ENCODE measurements at regions not wholly inside any gene's neighbourhood (a gene's known extent, or its start where the extent isn't known, plus 50 kb on each side); places are given as distances from the start of the nearest gene placed in this dataset.

DNA sequence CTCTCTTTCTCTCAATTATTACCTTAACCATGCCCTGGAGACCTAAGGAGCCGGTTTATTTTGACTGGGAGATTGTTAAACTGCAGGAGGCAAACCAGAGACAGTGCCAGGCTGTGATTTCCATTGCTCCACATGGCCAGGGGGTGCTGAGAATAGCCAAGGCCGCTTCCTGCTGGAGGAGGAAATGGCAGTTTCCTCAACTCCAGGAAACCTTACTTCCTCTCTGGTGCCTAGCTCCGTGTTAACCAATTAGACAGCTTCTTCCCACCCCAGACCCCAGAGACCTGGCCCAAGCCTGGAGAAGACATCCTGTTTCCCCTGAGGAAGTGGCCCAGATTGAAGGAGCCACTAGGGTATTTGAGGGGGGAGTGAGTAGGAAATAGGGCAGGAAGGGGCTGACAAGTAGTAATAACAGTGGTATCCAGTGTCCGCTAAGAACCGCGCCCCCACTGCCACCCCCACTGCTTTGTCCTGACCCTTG, 161.2 kb downstream of the PLPP3 start:
- Histone ChIP-seq H3K27ac (no peak overlapping the region), H3K36me3 (no peaks in the 10 kb centered on the region), H3K27me3 (replicated peaks; ENCODE audit: insufficient read depth) (no peaks in the 10 kb centered on the region), H3K4me1 (replicated peaks) (peaks cover 2% of the 10 kb centered on the region), H3K4me3 (no peak overlapping the region), H3K9me3 (no peaks in the 10 kb centered on the region)
- TF ChIP-seq, protein P1, sequence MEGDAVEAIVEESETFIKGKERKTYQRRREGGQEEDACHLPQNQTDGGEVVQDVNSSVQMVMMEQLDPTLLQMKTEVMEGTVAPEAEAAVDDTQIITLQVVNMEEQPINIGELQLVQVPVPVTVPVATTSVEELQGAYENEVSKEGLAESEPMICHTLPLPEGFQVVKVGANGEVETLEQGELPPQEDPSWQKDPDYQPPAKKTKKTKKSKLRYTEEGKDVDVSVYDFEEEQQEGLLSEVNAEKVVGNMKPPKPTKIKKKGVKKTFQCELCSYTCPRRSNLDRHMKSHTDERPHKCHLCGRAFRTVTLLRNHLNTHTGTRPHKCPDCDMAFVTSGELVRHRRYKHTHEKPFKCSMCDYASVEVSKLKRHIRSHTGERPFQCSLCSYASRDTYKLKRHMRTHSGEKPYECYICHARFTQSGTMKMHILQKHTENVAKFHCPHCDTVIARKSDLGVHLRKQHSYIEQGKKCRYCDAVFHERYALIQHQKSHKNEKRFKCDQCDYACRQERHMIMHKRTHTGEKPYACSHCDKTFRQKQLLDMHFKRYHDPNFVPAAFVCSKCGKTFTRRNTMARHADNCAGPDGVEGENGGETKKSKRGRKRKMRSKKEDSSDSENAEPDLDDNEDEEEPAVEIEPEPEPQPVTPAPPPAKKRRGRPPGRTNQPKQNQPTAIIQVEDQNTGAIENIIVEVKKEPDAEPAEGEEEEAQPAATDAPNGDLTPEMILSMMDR (IDR thresholded peaks at IDR 0.05) = no peak
- no peak for TF ChIP-seq POLR2AphosphoS5 (IDR thresholded peaks at IDR 0.05)
- TF ChIP-seq POLR2A (IDR thresholded peaks at IDR 0.05) = no peak
- WGBS = 85% methylated on average over 6 of the region's 6 CpGs
- DNase-seq (ENCODE audit: low spot score) = no peak
- intact Hi-C loops (cut with DNase I) = no loop called here

DNA sequence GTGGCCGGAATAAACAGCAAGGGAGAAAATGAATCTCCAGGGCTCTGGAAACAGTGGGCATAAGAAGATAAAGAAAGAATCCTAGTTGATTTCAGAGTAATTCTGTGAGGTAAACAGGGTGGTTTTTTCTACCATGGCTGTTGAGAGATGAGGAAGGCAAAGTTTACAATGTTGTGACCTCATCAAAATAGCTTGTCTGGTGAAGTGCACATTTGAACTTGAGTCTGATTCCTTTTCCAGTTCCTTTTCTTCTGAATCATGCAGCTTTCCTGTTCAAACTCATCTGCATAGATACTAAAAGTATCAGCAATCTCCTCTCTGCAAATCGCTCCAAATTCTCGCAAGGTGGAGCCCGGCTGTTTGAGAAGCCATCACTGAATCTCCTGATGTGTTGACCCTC, 161.7 kb downstream of the PLPP3 start:
- intact Hi-C loops (cut with DNase I) = no loop called here

DNA sequence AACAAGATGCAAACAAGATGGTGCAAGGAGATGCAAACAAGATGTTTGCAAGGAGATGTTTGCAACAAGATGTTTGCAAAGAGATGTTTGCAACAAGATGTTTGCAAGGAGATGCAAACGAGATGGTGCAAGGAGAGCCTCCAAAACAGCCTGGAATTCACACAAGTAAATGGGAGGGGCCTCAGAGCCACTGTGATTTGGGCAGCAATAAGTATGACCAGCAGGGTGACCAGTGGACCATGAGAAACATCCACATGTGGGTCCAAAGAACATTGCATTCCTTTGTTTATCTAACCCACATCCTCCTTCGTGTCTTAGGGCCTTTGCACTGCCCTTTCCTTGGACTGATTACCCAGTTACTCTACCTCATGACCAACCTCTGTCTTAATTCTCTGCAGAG, 162.9 kb downstream of the PLPP3 start:
- intact Hi-C loops (cut with DNase I) = no loop called here
- Histone ChIP-seq H3K9me3 (no peaks in the 10 kb centered on the region), H3K4me3 (no peak overlapping the region), H3K4me1 (replicated peaks) (peaks cover 2% of the 10 kb centered on the region), H3K27ac (no peak overlapping the region), H3K27me3 (replicated peaks; ENCODE audit: insufficient read depth) (no peaks in the 10 kb centered on the region), H3K36me3 (no peaks in the 10 kb centered on the region)
- 72% methylated on average over 2 of the region's 2 CpGs for WGBS
- DNase-seq (ENCODE audit: low spot score) = no peak
- TF ChIP-seq POLR2A (IDR thresholded peaks at IDR 0.05) = no peak
- TF ChIP-seq, protein P1 (IDR thresholded peaks at IDR 0.05) = no peak
- no peak for TF ChIP-seq POLR2AphosphoS5 (IDR thresholded peaks at IDR 0.05)

More for the DNA sequence above, 161.7 kb downstream of the PLPP3 start:
- Histone ChIP-seq H3K9me3 (no peaks in the 10 kb centered on the region), H3K27me3 (replicated peaks; ENCODE audit: insufficient read depth) (no peaks in the 10 kb centered on the region), H3K4me1 (replicated peaks) (peaks cover 2% of the 10 kb centered on the region), H3K27ac (no peak overlapping the region), H3K36me3 (no peaks in the 10 kb centered on the region), H3K4me3 (no peak overlapping the region)
- DNase-seq (ENCODE audit: low spot score) = no peak
- WGBS = 77% methylated on average over 4 of the region's 4 CpGs
- TF ChIP-seq POLR2A (IDR thresholded peaks at IDR 0.05) = no peak
- TF ChIP-seq, protein P1 (IDR thresholded peaks at IDR 0.05) = no peak
- no peak for TF ChIP-seq POLR2AphosphoS5 (IDR thresholded peaks at IDR 0.05)

DNA sequence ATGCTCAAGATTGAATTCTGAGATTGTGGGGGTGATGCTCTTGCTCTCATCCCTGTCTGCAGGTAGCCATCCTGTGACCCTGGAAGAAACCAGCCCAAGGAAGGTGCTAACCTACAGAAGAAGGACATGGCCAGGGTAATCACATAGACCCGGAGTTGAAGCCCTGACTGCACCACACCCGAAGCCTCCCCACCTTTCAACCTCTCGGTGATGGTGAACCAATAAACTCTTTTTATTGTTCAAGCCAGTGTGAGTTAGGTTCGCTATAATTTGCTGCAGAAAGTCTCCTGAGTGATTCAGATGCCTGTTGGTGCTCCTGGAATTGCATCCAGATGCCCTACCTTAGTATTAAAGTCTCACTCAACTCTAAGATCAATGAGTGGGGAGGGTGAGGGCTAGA, 163.6 kb downstream of the PLPP3 start:
- intact Hi-C loops (cut with DNase I) = no loop called here
- H3K9me3 ChIP-seq = no peaks in the 10 kb centered on the region
- H3K4me3 ChIP-seq = no peak overlapping the region
- H3K4me1 ChIP-seq (replicated peaks) = peaks cover 2% of the 10 kb centered on the region
- H3K27ac ChIP-seq = no peak overlapping the region
- 74% methylated on average over 4 of the region's 4 CpGs for WGBS
- DNase-seq (ENCODE audit: low spot score) = no peak
- TF ChIP-seq, protein P1 (IDR thresholded peaks at IDR 0.05) = no peak
- no peak for TF ChIP-seq POLR2AphosphoS5 (IDR thresholded peaks at IDR 0.05)
- no peak for TF ChIP-seq POLR2A (IDR thresholded peaks at IDR 0.05)
- no peaks in the 10 kb centered on the region for H3K27me3 ChIP-seq (replicated peaks; ENCODE audit: insufficient read depth)
- no peaks in the 10 kb centered on the region for H3K36me3 ChIP-seq

DNA sequence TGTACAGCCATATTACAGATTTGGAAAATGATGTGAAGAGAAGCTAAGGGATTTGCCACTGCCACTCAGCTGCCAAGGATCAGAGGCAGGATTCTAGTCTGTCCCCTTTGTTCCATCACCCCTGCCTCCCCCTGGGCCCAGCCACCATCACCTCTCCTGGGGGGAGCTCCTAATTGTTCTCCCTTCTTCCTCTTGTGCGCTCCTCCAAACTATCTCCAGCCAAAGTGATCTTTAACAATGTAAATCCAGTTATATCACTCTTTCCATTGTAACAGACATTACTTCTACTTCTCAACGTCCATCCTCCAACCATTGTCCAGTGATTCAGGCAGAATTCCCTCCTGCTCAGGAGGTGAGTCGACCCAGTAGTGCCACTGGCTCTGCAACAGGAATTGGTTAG, 164.1 kb downstream of the PLPP3 start:
- H3K27ac ChIP-seq = no peak overlapping the region
- H3K4me3 ChIP-seq = no peak overlapping the region
- no peak for DNase-seq (ENCODE audit: low spot score)
- intact Hi-C loops (cut with DNase I) = no loop called here
- no peaks in the 10 kb centered on the region for H3K36me3 ChIP-seq
- H3K27me3 ChIP-seq (replicated peaks; ENCODE audit: insufficient read depth) = no peaks in the 10 kb centered on the region
- H3K9me3 ChIP-seq = no peaks in the 10 kb centered on the region
- H3K4me1 ChIP-seq (replicated peaks) = peaks cover 2% of the 10 kb centered on the region
- TF ChIP-seq, protein P1 (IDR thresholded peaks at IDR 0.05) = no peak
- TF ChIP-seq POLR2AphosphoS5 (IDR thresholded peaks at IDR 0.05) = no peak
- no peak for TF ChIP-seq POLR2A (IDR thresholded peaks at IDR 0.05)
- 75% methylated on average over 3 of the region's 3 CpGs for WGBS

Data from prostate gland (tissue), 2 donors.